ENCODE measurements at regions not wholly inside any gene's neighbourhood (a gene's known extent, or its start where the extent isn't known, plus 50 kb on each side); places are given as distances from the start of the nearest gene placed in this dataset.

DNA sequence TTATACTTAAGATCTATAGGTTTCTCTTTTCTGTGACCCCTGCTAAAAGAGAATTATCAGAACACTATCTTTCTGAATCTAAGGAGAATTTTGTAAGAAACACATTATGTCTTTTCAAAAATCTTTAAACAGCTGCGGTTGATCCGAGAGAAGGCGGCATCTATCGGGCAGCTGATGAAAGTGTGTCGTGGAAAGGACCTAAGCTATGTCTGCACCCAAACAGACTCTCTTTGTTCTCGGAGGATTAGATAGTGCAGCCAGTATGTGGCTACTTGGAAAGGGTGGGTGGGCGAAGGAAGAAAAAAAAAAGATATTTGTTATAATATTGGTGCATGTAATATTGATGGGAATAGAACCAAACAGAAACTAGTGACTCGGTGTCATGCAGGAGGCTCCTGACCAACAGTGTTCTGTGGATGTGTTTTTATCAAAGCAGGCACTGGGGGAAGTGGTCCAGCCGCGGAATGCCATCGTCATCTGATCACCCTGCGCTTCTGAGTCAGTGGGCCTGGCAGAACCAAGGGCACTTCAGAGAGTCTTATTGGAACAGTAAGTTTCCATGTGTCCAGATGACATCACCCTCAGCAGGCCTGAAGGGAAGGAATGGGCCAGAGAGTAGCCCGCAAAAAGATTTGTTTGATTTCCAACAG is 509.7 kb upstream of the AKR1E2 start:
- 49 to 51% methylated on average over 13 of the region's 13 CpGs for WGBS, 2 donors
- Histone ChIP-seq H3K9me3 (no peaks in the 10 kb centered on the region), H3K27me3 (no peaks in the 10 kb centered on the region), H3K4me3 (no peak overlapping the region), H3K27ac (no peak overlapping the region), H3K4me1 (no peaks in the 10 kb centered on the region), H3K36me3 (no peaks in the 10 kb centered on the region)
- FAIRE-seq (no peak), DNase-seq (no peak), ATAC-seq (peak in 1 of 4 donors; percentile 51)
- intact Hi-C loops (cut with DNase I) = no loop called here
- TF ChIP-seq, protein P1, sequence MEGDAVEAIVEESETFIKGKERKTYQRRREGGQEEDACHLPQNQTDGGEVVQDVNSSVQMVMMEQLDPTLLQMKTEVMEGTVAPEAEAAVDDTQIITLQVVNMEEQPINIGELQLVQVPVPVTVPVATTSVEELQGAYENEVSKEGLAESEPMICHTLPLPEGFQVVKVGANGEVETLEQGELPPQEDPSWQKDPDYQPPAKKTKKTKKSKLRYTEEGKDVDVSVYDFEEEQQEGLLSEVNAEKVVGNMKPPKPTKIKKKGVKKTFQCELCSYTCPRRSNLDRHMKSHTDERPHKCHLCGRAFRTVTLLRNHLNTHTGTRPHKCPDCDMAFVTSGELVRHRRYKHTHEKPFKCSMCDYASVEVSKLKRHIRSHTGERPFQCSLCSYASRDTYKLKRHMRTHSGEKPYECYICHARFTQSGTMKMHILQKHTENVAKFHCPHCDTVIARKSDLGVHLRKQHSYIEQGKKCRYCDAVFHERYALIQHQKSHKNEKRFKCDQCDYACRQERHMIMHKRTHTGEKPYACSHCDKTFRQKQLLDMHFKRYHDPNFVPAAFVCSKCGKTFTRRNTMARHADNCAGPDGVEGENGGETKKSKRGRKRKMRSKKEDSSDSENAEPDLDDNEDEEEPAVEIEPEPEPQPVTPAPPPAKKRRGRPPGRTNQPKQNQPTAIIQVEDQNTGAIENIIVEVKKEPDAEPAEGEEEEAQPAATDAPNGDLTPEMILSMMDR (IDR thresholded peaks at IDR 0.05) = no peak

DNA sequence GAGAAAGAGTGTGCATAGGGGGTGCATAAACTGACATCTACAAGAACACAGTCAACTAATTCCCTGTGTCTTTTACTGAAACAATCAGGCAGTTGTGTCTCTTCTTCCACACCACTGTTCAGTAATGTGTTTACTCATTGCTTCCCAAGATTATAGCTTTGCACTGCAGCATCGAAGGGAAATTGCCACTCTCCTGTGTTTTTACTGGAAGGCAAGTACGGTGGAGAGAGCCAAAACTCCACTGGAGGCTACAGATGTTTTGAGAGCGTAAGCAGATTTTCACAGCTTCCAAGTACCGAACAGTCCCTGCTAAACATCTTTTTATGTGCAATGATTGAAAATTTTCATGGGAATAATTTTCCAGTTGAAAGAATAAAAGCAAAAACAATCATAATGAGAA is 510.5 kb upstream of the AKR1E2 start:
- Histone ChIP-seq H3K4me3 (no peak overlapping the region), H3K27me3 (no peaks in the 10 kb centered on the region), H3K9me3 (no peaks in the 10 kb centered on the region), H3K27ac (no peak overlapping the region), H3K4me1 (no peaks in the 10 kb centered on the region), H3K36me3 (no peaks in the 10 kb centered on the region)
- 45 to 48% methylated on average over 4 of the region's 4 CpGs for WGBS, 2 donors
- DNase-seq = no peak
- TF ChIP-seq, protein P1 (IDR thresholded peaks at IDR 0.05) = no peak
- intact Hi-C loops (cut with DNase I) = no loop called here
- no peak for FAIRE-seq
- ATAC-seq = peak in 1 of 4 donors; percentile 40

GRCh38 chr10:4313051-4313450 is 513.0 kb upstream of the AKR1E2 start:
- no peaks in the 10 kb centered on the region for H3K27me3 ChIP-seq
- ATAC-seq = no peak
- intact Hi-C loops (cut with DNase I) = no loop called here
- H3K9me3 ChIP-seq = no peaks in the 10 kb centered on the region
- no peaks in the 10 kb centered on the region for H3K36me3 ChIP-seq
- no peak for DNase-seq
- H3K27ac ChIP-seq = no peak overlapping the region
- no peaks in the 10 kb centered on the region for H3K4me1 ChIP-seq
- FAIRE-seq = no peak
- no peak overlapping the region for H3K4me3 ChIP-seq
- 53 to 55% methylated on average over 3 of the region's 3 CpGs for WGBS, 2 donors
- TF ChIP-seq, protein P1 (IDR thresholded peaks at IDR 0.05) = no peak

DNA sequence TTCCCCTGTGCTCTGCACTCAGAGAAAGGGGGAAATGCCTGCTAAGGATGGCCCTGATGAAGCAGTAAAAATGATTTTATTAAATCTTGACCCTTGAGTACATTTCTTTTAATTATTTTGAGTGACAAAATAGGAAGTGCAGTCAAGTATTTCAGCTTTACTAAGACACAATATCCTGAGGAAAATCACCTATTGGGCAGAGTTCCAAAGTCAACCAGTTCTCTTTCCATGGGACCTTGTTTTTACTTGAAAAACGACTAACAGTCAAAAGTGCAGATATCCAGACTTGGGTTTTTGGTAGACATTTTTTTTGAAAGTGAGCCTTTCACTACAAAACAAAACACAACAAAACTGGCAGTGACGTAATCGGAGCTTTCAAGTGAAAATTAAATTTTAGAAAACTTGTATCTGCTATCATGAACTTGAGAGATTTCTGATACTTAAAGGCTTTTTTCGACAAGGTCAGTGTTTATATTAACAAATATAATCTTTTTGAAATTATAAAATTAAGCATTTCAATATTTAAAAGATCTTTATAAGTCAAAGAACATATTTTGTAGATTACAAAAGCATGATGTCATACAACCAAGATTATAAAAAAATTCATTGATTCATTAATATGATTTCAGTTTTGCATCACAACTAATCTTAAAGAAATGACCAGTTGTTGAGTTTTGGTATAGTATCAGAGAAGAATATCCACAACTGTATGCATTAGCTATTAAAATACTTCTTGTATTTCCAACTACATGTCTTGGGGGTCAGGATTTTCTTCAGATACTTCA is 513.8 kb upstream of the AKR1E2 start:
- no peak overlapping the region for H3K27ac ChIP-seq
- peak; percentile 29 for FAIRE-seq
- TF ChIP-seq, protein P1 (IDR thresholded peaks at IDR 0.05) = no peak
- no peaks in the 10 kb centered on the region for H3K27me3 ChIP-seq
- H3K9me3 ChIP-seq = no peaks in the 10 kb centered on the region
- intact Hi-C loops (cut with DNase I) = no loop called here
- no peak for ATAC-seq
- DNase-seq = no peak
- no peaks in the 10 kb centered on the region for H3K36me3 ChIP-seq
- no peak overlapping the region for H3K4me3 ChIP-seq
- WGBS, 2 donors = 61 to 67% methylated on average over 4 of the region's 4 CpGs
- peaks cover 0 to under 1% (median 0%) of the 10 kb centered on the region in 3 donors for H3K4me1 ChIP-seq

GRCh38 chr10:4310172-4310571 is 515.8 kb upstream of the AKR1E2 start:
- no peak for DNase-seq

More at GRCh38 chr10:4310172-4310571, 515.8 kb upstream of the AKR1E2 start:
- WGBS, 2 donors = 70 to 72% methylated on average over 3 of the region's 3 CpGs
- H3K36me3 ChIP-seq = no peaks in the 10 kb centered on the region
- ATAC-seq (no peak), FAIRE-seq (no peak)
- no peak overlapping the region for H3K27ac ChIP-seq
- intact Hi-C loops (cut with DNase I) = no loop called here
- no peak overlapping the region for H3K4me3 ChIP-seq
- H3K4me1 ChIP-seq = peaks cover 0 to 9% (median 7%) of the 10 kb centered on the region in 3 donors
- TF ChIP-seq, protein P1 (IDR thresholded peaks at IDR 0.05) = no peak
- no peaks in the 10 kb centered on the region for H3K27me3 ChIP-seq
- H3K9me3 ChIP-seq = no peaks in the 10 kb centered on the region

Measured in pancreas (tissue), 10 donors.